BLaER1 (cell line): ENCODE measurements at regions not wholly inside any gene's neighbourhood (a gene's known extent, or its start where the extent isn't known, plus 50 kb on each side); places are given as distances from the start of the nearest gene placed in this dataset.
"Not testable (repeated sequence)": the region's sequence is repeated elsewhere in the genome, so short reads cannot be mapped to it uniquely, and the experiment has no call there.

Source experiments
- H3K27ac ChIP-seq: shearing (Covaris generic); formaldehyde crosslinking; 2 replicates; pipeline ENCODE4 v1.8.1; 2022
- H3K27me3 ChIP-seq: shearing (Covaris generic); formaldehyde crosslinking; 2 replicates; pipeline ENCODE4 v1.8.1; 2022
- H3K36me3 ChIP-seq: shearing (Covaris generic); formaldehyde crosslinking; 2 replicates; pipeline ENCODE4 v1.8.1; 2022
- H3K4me1 ChIP-seq: shearing (Covaris generic); formaldehyde crosslinking; 2 replicates; pipeline ENCODE4 v1.8.1; 2022
- H3K4me2 ChIP-seq: shearing (Covaris generic); formaldehyde crosslinking; 2 replicates; pipeline ENCODE4 v1.8.1; 2022
- H3K4me3 ChIP-seq: shearing (Covaris generic); formaldehyde crosslinking; 2 replicates; pipeline ENCODE4 v1.8.1; 2022
- H3K9ac ChIP-seq: shearing (Covaris generic); formaldehyde crosslinking; 2 replicates; pipeline ENCODE4 v1.8.1; 2022
- H3K9me3 ChIP-seq: shearing (Covaris generic); formaldehyde crosslinking; 2 replicates; pipeline ENCODE4 v1.8.1; 2022
- H4K20me1 ChIP-seq: shearing (Covaris generic); formaldehyde crosslinking; 2 replicates; pipeline ENCODE4 v1.8.1; 2022
- Cebpa-rat ChIP-seq: shearing (Covaris generic); IDR thresholded peaks from 2 replicates; pipeline ENCODE4 v1.8.1; 2022

GRCh38 chr20:30376767-30377658 is 880.5 kb upstream of the DEFB115 start:
- Histone ChIP-seq H3K4me2 (peak overlapping the region; percentile 56), H4K20me1 (no peaks in the 10 kb centered on the region), H3K9ac (peak overlapping the region; percentile 77), H3K27me3 (no peaks in the 10 kb centered on the region), H3K27ac (peak overlapping the region; percentile 70), H3K4me3 (peak overlapping the region; percentile 71), H3K36me3 (no peaks in the 10 kb centered on the region), H3K4me1 (no peaks in the 10 kb centered on the region), H3K9me3 (no peaks in the 10 kb centered on the region; the same call in 1 of the 2 replicates)
- TF ChIP-seq Cebpa-rat, result no peak

GRCh38 chr20:30378317-30378716 is 879.1 kb upstream of the DEFB115 start:
- not testable (repeated sequence) for H3K4me3 ChIP-seq, H3K36me3 ChIP-seq

DNA sequence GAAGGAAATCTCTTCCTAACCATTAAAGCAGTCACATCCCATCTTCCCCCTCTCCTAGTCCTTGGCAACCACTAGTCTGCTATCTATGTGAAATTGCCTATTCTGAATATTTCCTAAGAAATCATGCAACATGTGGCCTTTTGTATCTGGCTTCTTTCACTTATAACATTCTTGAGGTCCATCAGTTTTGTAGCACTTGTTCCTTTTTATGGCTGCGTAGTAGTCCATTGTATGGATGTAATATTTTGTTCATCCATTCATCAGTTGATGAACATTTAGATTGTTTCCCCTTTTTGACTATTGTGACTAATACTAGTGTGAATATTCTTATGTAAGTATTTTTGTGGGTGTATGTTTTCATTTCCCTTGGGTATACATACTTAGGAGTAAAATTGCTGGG is 878.7 kb upstream of the DEFB115 start:
- not testable (repeated sequence) for H3K4me1 ChIP-seq, H3K4me2 ChIP-seq, H3K27ac ChIP-seq, H4K20me1 ChIP-seq, H3K9ac ChIP-seq, H3K4me3 ChIP-seq, H3K9me3 ChIP-seq, H3K27me3 ChIP-seq, H3K36me3 ChIP-seq

More at GRCh38 chr20:30378317-30378716, 879.1 kb upstream of the DEFB115 start:
- not testable (repeated sequence) for H3K4me1 ChIP-seq, H3K9ac ChIP-seq, H3K27me3 ChIP-seq, H3K9me3 ChIP-seq, H3K27ac ChIP-seq, H4K20me1 ChIP-seq
- peak overlapping the region; percentile 40; the same call in 1 of the 2 replicates for H3K4me2 ChIP-seq

GRCh38 chr20:30384841-30385240 is 872.6 kb upstream of the DEFB115 start:
- not testable (repeated sequence) for H3K27ac ChIP-seq, H3K4me1 ChIP-seq, H3K36me3 ChIP-seq, H4K20me1 ChIP-seq, H3K9me3 ChIP-seq, H3K27me3 ChIP-seq, H3K4me3 ChIP-seq, H3K4me2 ChIP-seq, H3K9ac ChIP-seq

DNA sequence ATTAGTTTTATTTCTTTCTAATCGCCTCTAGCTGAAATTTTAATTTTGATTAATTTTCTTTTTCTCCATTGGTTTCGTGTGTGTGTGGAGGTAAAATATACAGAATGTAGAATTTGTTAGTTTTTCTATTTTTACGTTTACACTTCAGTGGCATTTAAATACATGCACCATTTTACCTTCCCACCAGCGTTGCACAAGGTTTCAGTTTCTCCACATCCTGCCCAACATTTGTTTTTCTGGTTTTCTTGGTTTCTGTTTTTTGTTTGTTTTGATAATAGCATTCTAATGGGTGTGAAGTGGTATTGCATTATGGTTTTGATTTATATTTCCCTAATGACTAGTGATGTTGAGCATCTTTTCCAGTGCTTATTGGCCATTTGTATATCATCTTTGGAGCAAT is 871.4 kb upstream of the DEFB115 start:
- H3K36me3 ChIP-seq, H3K4me3 ChIP-seq, H3K9ac ChIP-seq, H4K20me1 ChIP-seq, H3K27me3 ChIP-seq, H3K9me3 ChIP-seq, H3K4me2 ChIP-seq, H3K4me1 ChIP-seq, H3K27ac ChIP-seq: not testable (repeated sequence)

- H3K9ac ChIP-seq, H4K20me1 ChIP-seq, H3K9me3 ChIP-seq, H3K27me3 ChIP-seq, H3K4me1 ChIP-seq, H3K4me2 ChIP-seq, H3K27ac ChIP-seq, H3K36me3 ChIP-seq, H3K4me3 ChIP-seq: not testable (repeated sequence)
These were observed 869.6 kb upstream of the DEFB115 start for GRCh38 chr20:30387823-30388222.

DNA sequence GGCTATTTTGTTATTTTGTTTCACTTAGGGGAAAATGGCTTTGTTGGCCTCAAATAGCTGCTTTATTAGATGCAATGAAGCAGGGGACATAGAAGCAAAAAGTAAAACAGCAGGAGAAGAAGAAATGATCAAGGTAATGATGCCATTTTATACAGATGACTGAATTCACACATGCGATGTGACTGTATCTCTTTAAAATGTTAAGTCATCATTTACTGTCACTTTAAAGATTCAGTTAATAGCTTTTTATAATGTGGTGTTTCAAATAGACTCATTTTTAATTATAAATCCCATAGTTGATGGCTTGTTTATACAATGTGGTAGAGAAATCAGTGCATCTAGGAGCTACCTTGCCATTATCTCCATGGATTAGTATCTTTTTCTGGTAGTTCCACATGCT is 863.9 kb upstream of the DEFB115 start:
- H3K9me3 ChIP-seq, H3K4me2 ChIP-seq: not testable (repeated sequence)

DNA sequence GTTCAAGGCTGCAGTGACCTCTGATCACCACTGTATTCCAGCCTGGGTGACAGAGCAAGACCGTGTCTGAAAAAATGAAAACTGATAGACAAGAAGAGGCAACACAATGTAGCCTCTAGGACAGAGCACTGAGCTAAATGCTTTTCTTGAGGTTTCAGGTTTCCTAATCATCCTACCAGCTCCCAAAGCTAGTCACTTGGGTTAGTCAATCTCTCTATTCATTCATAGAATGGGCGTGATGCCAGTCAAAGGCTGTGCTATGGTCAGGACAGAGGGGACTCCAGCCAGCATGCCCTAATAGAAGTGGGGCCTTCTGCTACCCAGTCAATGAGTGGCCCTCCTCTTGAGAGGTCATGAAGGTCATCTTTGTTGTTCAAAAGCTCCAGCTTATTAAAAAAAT is 860.4 kb upstream of the DEFB115 start:
- not testable (repeated sequence) for H4K20me1 ChIP-seq, H3K4me2 ChIP-seq, H3K27me3 ChIP-seq, H3K9me3 ChIP-seq, H3K27ac ChIP-seq, H3K4me3 ChIP-seq, H3K9ac ChIP-seq, H3K4me1 ChIP-seq
- H3K36me3 ChIP-seq, result peaks cover 21% of the 10 kb centered on the region

More for the DNA sequence above, 863.9 kb upstream of the DEFB115 start:
- not testable (repeated sequence) for H3K4me3 ChIP-seq, H3K9ac ChIP-seq, H3K36me3 ChIP-seq, H3K4me1 ChIP-seq, H3K27ac ChIP-seq, H3K27me3 ChIP-seq, H4K20me1 ChIP-seq

DNA sequence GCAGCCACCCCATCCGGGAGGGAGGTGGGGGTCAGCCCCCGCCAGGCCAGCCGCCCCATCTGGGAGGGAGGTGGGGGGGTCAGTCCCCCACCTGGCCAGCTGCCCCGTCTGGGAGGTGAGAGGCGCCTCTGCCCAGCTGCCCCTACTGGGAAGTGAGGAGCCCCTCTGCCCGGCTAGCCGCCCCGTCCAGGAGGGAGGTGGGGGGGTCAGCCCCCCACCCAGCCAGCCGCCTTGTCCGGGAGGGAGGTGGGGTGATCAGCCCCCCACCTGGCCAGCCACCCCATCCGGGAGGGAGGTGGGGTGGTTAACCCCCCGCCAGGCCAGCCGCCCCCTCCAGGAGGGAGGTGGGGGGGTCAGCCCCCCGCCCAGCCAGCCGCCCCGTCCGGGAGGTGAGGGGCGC is 852.4 kb upstream of the DEFB115 start:
- H3K27me3 ChIP-seq, H4K20me1 ChIP-seq, H3K4me3 ChIP-seq, H3K9ac ChIP-seq, H3K27ac ChIP-seq, H3K4me2 ChIP-seq, H3K4me1 ChIP-seq: not testable (repeated sequence)
- H3K36me3 ChIP-seq, result peaks cover 17% of the 10 kb centered on the region; the same call in 1 of the 2 replicates
- H3K9me3 ChIP-seq, result peaks cover 17% of the 10 kb centered on the region

- H3K27ac ChIP-seq, H3K4me2 ChIP-seq, H3K27me3 ChIP-seq, H3K4me3 ChIP-seq, H3K4me1 ChIP-seq, H3K9ac ChIP-seq, H4K20me1 ChIP-seq: not testable (repeated sequence)
- Histone ChIP-seq H3K9me3 (peaks cover 20% of the 10 kb centered on the region), H3K36me3 (peaks cover 13% of the 10 kb centered on the region; the same call in 1 of the 2 replicates)
These were observed 851.9 kb upstream of the DEFB115 start for GRCh38 chr20:30405585-30405984.

DNA sequence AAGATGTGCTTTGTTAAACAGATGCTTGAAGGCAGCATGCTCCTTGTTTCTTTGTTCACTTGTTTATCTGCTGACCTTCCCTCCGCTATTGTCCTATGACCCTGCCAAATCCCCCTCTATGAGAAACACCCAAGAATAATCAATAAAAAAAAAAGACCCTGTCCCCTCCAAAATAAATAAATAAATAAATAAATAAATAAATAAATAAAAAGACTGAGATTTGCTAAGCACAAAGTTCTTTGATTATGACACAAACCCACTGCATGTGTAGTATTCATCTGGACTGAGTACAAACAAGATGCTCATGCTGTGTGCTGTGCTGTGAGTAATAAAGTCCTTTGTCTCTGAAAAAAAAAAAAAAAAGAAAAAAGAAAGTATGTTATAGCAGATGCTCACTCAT is 851.1 kb upstream of the DEFB115 start:
- H3K4me1 ChIP-seq, H3K4me2 ChIP-seq, H3K36me3 ChIP-seq, H3K9ac ChIP-seq, H3K27ac ChIP-seq, H3K27me3 ChIP-seq, H3K4me3 ChIP-seq, H4K20me1 ChIP-seq: not testable (repeated sequence)
- H3K9me3 ChIP-seq, result peaks cover 27% of the 10 kb centered on the region
